SK-N-SH treated with all-trans-retinoic acid at 6 μM for 48 hours (cell line): ENCODE measurements at regions not wholly inside any gene's neighbourhood (a gene's known extent, or its start where the extent isn't known, plus 50 kb on each side); places are given as distances from the start of the nearest gene placed in this dataset.
A peak's percentile ranks its signal among the peaks of the same experiment; 100 is the strongest.

Experiments used
- ATAC-seq: fragments of 200-7000 bp; cut with Tn5 transposase; 3 replicates; pipeline ENCODE4 v1.9.1; 2020; ENCODE audit warnings: mild to moderate bottlenecking, moderate library complexity
- ARNTL ChIP-seq: fragments of 450-650 bp; formaldehyde crosslinking; IDR thresholded peaks from 2 replicates; pipeline ENCODE4 v1.5.0; 2020; ENCODE audit warnings: low read depth, mild to moderate bottlenecking, moderate library complexity, borderline replicate concordance
- BACH2 ChIP-seq: fragments of 250-450 bp; sonication (Bioruptor Pico); IDR thresholded peaks from 2 replicates; pipeline ENCODE4 v1.9.0; 2021; ENCODE audit warnings: mild to moderate bottlenecking, borderline replicate concordance
- GLIS3 ChIP-seq: fragments of 250-450 bp; sonication (Bioruptor Pico); IDR thresholded peaks from 2 replicates; pipeline ENCODE4 v1.5.0; 2020; ENCODE audit warnings: mild to moderate bottlenecking, moderate library complexity
- ISL1 ChIP-seq: fragments of 250-450 bp; sonication (Bioruptor Pico); IDR thresholded peaks from 2 replicates; pipeline ENCODE4 v2.1.2; 2022; ENCODE audit warnings: mild to moderate bottlenecking, moderate library complexity
- OSR1 ChIP-seq: fragments of 250-450 bp; sonication (Bioruptor Pico); IDR thresholded peaks from 2 replicates; pipeline ENCODE4 v1.8.0; 2022; ENCODE audit warnings: moderate library complexity, mild to moderate bottlenecking, inconsistent platforms
- RARB ChIP-seq: fragments of 250-450 bp; sonication (Bioruptor Pico); IDR thresholded peaks from 2 replicates; pipeline ENCODE4 v1.8.0; 2021; ENCODE audit warnings: mild to moderate bottlenecking, moderate library complexity
- SNAI2 ChIP-seq: fragments of 250-450 bp; sonication (Bioruptor Pico); IDR thresholded peaks from 2 replicates; pipeline ENCODE4 v1.5.0; 2020; ENCODE audit warnings: mild to moderate bottlenecking, moderate library complexity
- TCF4 ChIP-seq: fragments of 250-450 bp; sonication (Bioruptor Pico); IDR thresholded peaks from 2 replicates; pipeline ENCODE4 v1.8.0; 2021; ENCODE audit warnings: mild to moderate bottlenecking, moderate library complexity, borderline replicate concordance
- TOX ChIP-seq: fragments of 250-450 bp; sonication (Bioruptor Pico); IDR thresholded peaks from 2 replicates; pipeline ENCODE4 v1.8.0; 2021; ENCODE audit warnings: mild to moderate bottlenecking, moderate library complexity, borderline replicate concordance
- TSHZ2 ChIP-seq: fragments of 250-450 bp; sonication (Bioruptor Pico); IDR thresholded peaks from 2 replicates; pipeline ENCODE4 v1.5.0; 2020; ENCODE audit warnings: mild to moderate bottlenecking, moderate library complexity
- ZC3H10 ChIP-seq: fragments of 250-450 bp; sonication (Bioruptor Pico); IDR thresholded peaks from 2 replicates; pipeline ENCODE4 v1.5.1; 2021; ENCODE audit warnings: mild to moderate bottlenecking, moderate library complexity
- ZFP3 ChIP-seq: fragments of 250-450 bp; sonication (Bioruptor Pico); IDR thresholded peaks from 2 replicates; pipeline ENCODE4 v1.5.0; 2020; ENCODE audit warnings: mild to moderate bottlenecking, moderate library complexity
- ZFP30 ChIP-seq: fragments of 450-650 bp; formaldehyde crosslinking; IDR thresholded peaks from 2 replicates; pipeline ENCODE4 v1.5.0; 2022; ENCODE audit warnings: mild to moderate bottlenecking, moderate library complexity
- ZNF565 ChIP-seq: fragments of 450-650 bp; formaldehyde crosslinking; conservative IDR thresholded peaks from 2 replicates; pipeline ENCODE4 v1.5.0; 2020; ENCODE audit warnings: low read depth, mild to moderate bottlenecking, moderate library complexity
- ZNF70 ChIP-seq: fragments of 450-650 bp; formaldehyde crosslinking; IDR thresholded peaks from 2 replicates; pipeline ENCODE4 v1.5.0; 2020; ENCODE audit warnings: mild to moderate bottlenecking, moderate library complexity
- ZNF8 ChIP-seq: fragments of 450-650 bp; formaldehyde crosslinking; IDR thresholded peaks from 2 replicates; pipeline ENCODE4 v1.5.0; 2020; ENCODE audit warnings: mild to moderate bottlenecking, moderate library complexity
- TF ChIP-seq, protein P1 (sequence below): fragments of 250-450 bp; sonication (Bioruptor Pico); IDR thresholded peaks from 2 replicates; pipeline ENCODE4 v1.5.1; 2020; ENCODE audit warnings: low read depth, mild to moderate bottlenecking, moderate library complexity
- TF ChIP-seq, protein P2 (sequence below): fragments of 250-450 bp; sonication (Bioruptor Pico); IDR thresholded peaks from 2 replicates; pipeline ENCODE4 v1.5.1; 2021; ENCODE audit warnings: mild to moderate bottlenecking, moderate library complexity
- TF ChIP-seq, protein P3 (sequence below): fragments of 250-450 bp; sonication (Bioruptor Pico); IDR thresholded peaks from 2 replicates; pipeline ENCODE4 v1.8.0; 2020; ENCODE audit warnings: mild to moderate bottlenecking, moderate library complexity, borderline replicate concordance

DNA sequence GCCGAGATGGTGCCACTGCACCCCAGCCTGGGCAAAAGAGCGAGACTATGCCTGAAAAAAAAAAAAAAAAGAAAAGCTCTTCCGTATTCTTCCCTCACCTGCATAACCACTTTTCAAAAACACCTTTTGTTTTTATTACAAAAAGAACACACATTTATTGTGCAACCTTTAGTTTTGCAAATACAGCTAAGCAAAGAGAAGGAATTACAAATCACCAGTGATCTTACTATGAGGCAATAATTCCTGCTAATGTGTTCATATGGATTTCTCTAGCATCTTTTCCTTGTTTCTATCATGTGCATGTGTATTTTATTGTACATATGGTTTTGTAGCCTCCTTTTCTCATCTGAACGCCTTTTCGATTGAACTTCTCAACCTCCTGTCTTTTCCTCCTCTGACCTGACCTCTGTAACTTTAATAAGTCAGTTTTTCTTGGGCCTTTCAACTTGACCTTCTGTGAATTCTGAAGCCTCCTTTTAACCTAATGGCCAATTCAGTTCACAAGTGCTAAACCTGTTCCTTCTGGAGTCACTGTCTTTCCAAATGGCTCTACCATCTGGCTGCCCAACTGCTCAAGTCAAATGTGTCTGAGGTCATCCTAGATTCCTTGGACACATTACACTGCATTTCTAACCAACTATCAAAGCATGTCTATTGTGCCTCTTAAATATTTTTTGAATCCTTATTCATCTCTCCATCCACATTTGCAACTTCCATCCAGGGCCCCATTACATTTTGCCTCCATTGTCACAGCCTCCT lies 59.1 kb upstream of the DAPL1 start:
- ATAC-seq: no peak
- TF ChIP-seq, protein P1, sequence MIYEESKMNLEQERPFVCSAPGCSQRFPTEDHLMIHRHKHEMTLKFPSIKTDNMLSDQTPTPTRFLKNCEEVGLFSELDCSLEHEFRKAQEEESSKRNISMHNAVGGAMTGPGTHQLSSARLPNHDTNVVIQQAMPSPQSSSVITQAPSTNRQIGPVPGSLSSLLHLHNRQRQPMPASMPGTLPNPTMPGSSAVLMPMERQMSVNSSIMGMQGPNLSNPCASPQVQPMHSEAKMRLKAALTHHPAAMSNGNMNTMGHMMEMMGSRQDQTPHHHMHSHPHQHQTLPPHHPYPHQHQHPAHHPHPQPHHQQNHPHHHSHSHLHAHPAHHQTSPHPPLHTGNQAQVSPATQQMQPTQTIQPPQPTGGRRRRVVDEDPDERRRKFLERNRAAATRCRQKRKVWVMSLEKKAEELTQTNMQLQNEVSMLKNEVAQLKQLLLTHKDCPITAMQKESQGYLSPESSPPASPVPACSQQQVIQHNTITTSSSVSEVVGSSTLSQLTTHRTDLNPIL (CRISPR knock-in tag): no peak
- TF ChIP-seq ZNF70 (CRISPR knock-in tag) (no peak), TSHZ2 (CRISPR knock-in tag) (no peak), ZNF8 (CRISPR knock-in tag) (no peak), TCF4 (CRISPR knock-in tag) (no peak), TOX (CRISPR knock-in tag) (no peak), ZC3H10 (CRISPR knock-in tag) (no peak), SNAI2 (CRISPR knock-in tag) (no peak)

- TF ChIP-seq SNAI2 (CRISPR knock-in tag): no peak
- TF ChIP-seq TCF4 (CRISPR knock-in tag): no peak
- TF ChIP-seq TOX (CRISPR knock-in tag): no peak
- no peak for TF ChIP-seq ZC3H10 (CRISPR knock-in tag)
- no peak for TF ChIP-seq ZFP3 (CRISPR knock-in tag)
- TF ChIP-seq ISL1 (CRISPR knock-in tag): no peak
- no peak for TF ChIP-seq ZNF8 (CRISPR knock-in tag)
- no peak for TF ChIP-seq BACH2 (CRISPR knock-in tag)
- no peak for TF ChIP-seq ZNF70 (CRISPR knock-in tag)
- no peak for TF ChIP-seq ARNTL (CRISPR knock-in tag)
- ATAC-seq: no peak
Measured at GRCh38 chr2:158738363-158738762, 56.8 kb upstream of the DAPL1 start.

DNA sequence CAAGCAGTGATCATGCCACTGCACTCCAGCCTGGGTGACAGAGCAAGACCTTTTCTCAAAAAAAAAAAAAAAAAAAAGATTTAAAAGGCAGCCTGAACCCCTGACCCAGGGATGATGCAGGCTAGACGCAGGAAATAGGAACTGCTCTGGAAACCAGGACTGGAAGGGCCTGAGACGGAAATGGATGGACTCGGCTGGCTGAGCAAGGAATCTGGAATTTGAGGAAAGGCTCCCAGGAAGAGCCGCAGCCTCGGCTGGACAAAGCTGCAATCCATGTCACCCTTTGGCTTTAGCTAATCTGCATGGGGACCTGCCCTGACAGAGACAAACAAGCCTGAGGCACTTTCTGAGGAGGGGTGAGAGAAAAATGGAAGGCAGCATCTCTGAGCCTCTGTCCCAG lies 55.0 kb upstream of the DAPL1 start:
- TF ChIP-seq, protein P2, sequence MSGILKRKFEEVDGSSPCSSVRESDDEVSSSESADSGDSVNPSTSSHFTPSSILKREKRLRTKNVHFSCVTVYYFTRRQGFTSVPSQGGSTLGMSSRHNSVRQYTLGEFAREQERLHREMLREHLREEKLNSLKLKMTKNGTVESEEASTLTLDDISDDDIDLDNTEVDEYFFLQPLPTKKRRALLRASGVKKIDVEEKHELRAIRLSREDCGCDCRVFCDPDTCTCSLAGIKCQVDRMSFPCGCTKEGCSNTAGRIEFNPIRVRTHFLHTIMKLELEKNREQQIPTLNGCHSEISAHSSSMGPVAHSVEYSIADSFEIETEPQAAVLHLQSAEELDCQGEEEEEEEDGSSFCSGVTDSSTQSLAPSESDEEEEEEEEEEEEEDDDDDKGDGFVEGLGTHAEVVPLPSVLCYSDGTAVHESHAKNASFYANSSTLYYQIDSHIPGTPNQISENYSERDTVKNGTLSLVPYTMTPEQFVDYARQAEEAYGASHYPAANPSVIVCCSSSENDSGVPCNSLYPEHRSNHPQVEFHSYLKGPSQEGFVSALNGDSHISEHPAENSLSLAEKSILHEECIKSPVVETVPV (CRISPR knock-in tag): no peak
- TF ChIP-seq, protein P3, sequence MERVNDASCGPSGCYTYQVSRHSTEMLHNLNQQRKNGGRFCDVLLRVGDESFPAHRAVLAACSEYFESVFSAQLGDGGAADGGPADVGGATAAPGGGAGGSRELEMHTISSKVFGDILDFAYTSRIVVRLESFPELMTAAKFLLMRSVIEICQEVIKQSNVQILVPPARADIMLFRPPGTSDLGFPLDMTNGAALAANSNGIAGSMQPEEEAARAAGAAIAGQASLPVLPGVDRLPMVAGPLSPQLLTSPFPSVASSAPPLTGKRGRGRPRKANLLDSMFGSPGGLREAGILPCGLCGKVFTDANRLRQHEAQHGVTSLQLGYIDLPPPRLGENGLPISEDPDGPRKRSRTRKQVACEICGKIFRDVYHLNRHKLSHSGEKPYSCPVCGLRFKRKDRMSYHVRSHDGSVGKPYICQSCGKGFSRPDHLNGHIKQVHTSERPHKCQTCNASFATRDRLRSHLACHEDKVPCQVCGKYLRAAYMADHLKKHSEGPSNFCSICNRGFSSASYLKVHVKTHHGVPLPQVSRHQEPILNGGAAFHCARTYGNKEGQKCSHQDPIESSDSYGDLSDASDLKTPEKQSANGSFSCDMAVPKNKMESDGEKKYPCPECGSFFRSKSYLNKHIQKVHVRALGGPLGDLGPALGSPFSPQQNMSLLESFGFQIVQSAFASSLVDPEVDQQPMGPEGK: no peak
- TF ChIP-seq ZFP30 (CRISPR knock-in tag) (no peak), TCF4 (CRISPR knock-in tag) (no peak), ISL1 (CRISPR knock-in tag) (no peak), ZNF565 (CRISPR knock-in tag) (no peak), ZFP3 (CRISPR knock-in tag) (no peak)

GRCh38 chr2:158740621-158741020 lies 54.5 kb upstream of the DAPL1 start:
- ATAC-seq: no peak
- no peak for TF ChIP-seq RARB
- TF ChIP-seq, protein P3: no peak
- TF ChIP-seq GLIS3 (CRISPR knock-in tag): no peak
- no peak for TF ChIP-seq TOX (CRISPR knock-in tag)
- no peak for TF ChIP-seq OSR1 (CRISPR knock-in tag)
- TF ChIP-seq SNAI2 (CRISPR knock-in tag): no peak
- TF ChIP-seq, protein P1 (CRISPR knock-in tag): no peak
- no peak for TF ChIP-seq TCF4 (CRISPR knock-in tag)
- no peak for TF ChIP-seq BACH2 (CRISPR knock-in tag)
- no peak for TF ChIP-seq ZFP3 (CRISPR knock-in tag)
- no peak for TF ChIP-seq ISL1 (CRISPR knock-in tag)
- no peak for TF ChIP-seq ZC3H10 (CRISPR knock-in tag)
- no peak for TF ChIP-seq ZNF8 (CRISPR knock-in tag)
- TF ChIP-seq TSHZ2 (CRISPR knock-in tag): no peak

More for the DNA sequence above, 55.0 kb upstream of the DAPL1 start:
- ATAC-seq: peak; percentile 48
